Endothelial cell of umbilical vein (primary cell): ENCODE measurements at regions not wholly inside any gene's neighbourhood (a gene's known extent, or its start where the extent isn't known, plus 50 kb on each side); places are given as distances from the start of the nearest gene placed in this dataset.

ENCODE experiments used
- BruUV-seq: library from RNA; stranded (reverse); fragments of 400-500 nt; replicated peaks from 2 replicates; lab custom pipeline; 2021; lab: Mats Ljungman, UMichigan
- CTCF ChIA-PET: fragments of 300-600, 350-600 bp; sonication (Branson Sonifier 250); formaldehyde crosslinking; loops from one replicate; lab custom pipeline; 2021; ENCODE audit warnings: antibody characterized with exemption, inconsistent platforms; lab: Charles Lee
- POLR2A ChIA-PET: fragments of 300-600, 350-600 bp; sonication (Branson Sonifier 250); formaldehyde crosslinking; loops from one replicate; lab custom pipeline; 2021; ENCODE audit warnings: antibody characterized with exemption, inconsistent platforms; lab: Charles Lee
- DNase-seq: peaks from one replicate; pipeline ENCODE4 v3.0.0-alpha.2; 2011; ENCODE audit warnings: low read depth, low spot score
- FAIRE-seq: peaks from 2 replicates; lab custom pipeline; 2011; peaks lifted over from hg19 to GRCh38; lab: Jason Lieb, UNC
- H2AFZ ChIP-seq: 2 replicates; pipeline ENCODE4 v1.6.0; 2012; ENCODE audit warnings: low read depth, low read length, control low read depth, inconsistent platforms
- H3K27ac ChIP-seq: 2 replicates; pipeline ENCODE4 v1.5.1; 2011; ENCODE audit warnings: low read depth, mild to moderate bottlenecking, control low read depth, low read length, moderate library complexity; ENCODE audit not compliant: insufficient read depth
- H3K27me3 ChIP-seq, 2 experiments: 2 replicates each; pipeline versions ENCODE4 v1.6.0 to v1.6.1; 2011; ENCODE audit warnings: low read length in 2 of 2, mixed read lengths in 1 of 2; ENCODE audit not compliant: control insufficient read depth in 2 of 2, insufficient read depth in 2 of 2
- H3K36me3 ChIP-seq, 2 experiments: 2 replicates in 1 of 2; 3 replicates in 1 of 2; pipeline ENCODE4 v1.5.1; 2011; ENCODE audit warnings: low read length in 2 of 2, mild to moderate bottlenecking in 1 of 2, moderate library complexity in 1 of 2; ENCODE audit not compliant: control insufficient read depth in 2 of 2, insufficient read depth in 2 of 2; ENCODE audit errors: extremely low read depth in 1 of 2
- H3K4me1 ChIP-seq: 3 replicates; pipeline ENCODE4 v1.5.1; 2011; ENCODE audit warnings: mild to moderate bottlenecking, low read length; ENCODE audit not compliant: control insufficient read depth, insufficient read depth; ENCODE audit errors: extremely low read depth
- H3K4me2 ChIP-seq: 2 replicates; pipeline ENCODE4 v1.6.1; 2011; ENCODE audit warnings: low read length, control low read depth, mixed read lengths; ENCODE audit not compliant: insufficient read depth
- H3K4me3 ChIP-seq, 3 experiments: fragments of 200-600 bp in 1 of 3; sonication (generic), shearing (Covaris generic) in 1 of 3; replicated peaks in 1 of 3; 2 replicates each; pipeline ENCODE4 v1.5.1; 2011 to 2016; ENCODE audit warnings: control low read depth in 3 of 3, low read length in 3 of 3, mild to moderate bottlenecking in 2 of 3, inconsistent platforms in 1 of 3, low read depth in 1 of 3, moderate library complexity in 1 of 3; ENCODE audit not compliant: insufficient read depth in 1 of 3
- H3K79me2 ChIP-seq: 2 replicates; pipeline ENCODE4 v1.6.0; 2012; ENCODE audit warnings: low read length, inconsistent platforms; ENCODE audit not compliant: control insufficient read depth, insufficient read depth
- H3K9ac ChIP-seq: replicated peaks from 2 replicates; pipeline ENCODE3; 2011; ENCODE audit warnings: low read length, control low read depth; ENCODE audit not compliant: insufficient read depth; ENCODE audit errors: extremely low read depth
- H3K9me1 ChIP-seq: replicated peaks from 3 replicates; pipeline ENCODE4 v1.6.0; 2011; ENCODE audit warnings: mild to moderate bottlenecking, low read length; ENCODE audit not compliant: control insufficient read depth, insufficient read depth; ENCODE audit errors: extremely low read depth
- H3K9me3 ChIP-seq: replicated peaks from 2 replicates; pipeline ENCODE4 v1.5.1; 2012; ENCODE audit warnings: low read length, inconsistent platforms; ENCODE audit not compliant: control insufficient read depth, insufficient read depth
- H4K20me1 ChIP-seq: replicated peaks from 2 replicates; pipeline ENCODE3; 2011; ENCODE audit warnings: mild to moderate bottlenecking, low read length; ENCODE audit not compliant: control insufficient read depth, insufficient read depth; ENCODE audit errors: extremely low read depth
- EZH2 ChIP-seq: IDR thresholded peaks from 2 replicates; pipeline ENCODE4 v1.6.1; 2012; ENCODE audit warnings: borderline replicate concordance, low read depth, mild to moderate bottlenecking, moderate library complexity, low read length, inconsistent platforms; ENCODE audit not compliant: severe bottlenecking
- FOS ChIP-seq: IDR thresholded peaks from 2 replicates; pipeline ENCODE4 v1.6.1; 2011; ENCODE audit warnings: mild to moderate bottlenecking, low read length, moderate library complexity, borderline replicate concordance; ENCODE audit not compliant: insufficient read depth
- GATA2 ChIP-seq: IDR thresholded peaks from 2 replicates; pipeline ENCODE4 v1.7.0; 2011; ENCODE audit warnings: low read depth, mild to moderate bottlenecking, moderate library complexity, mixed read lengths, low read length; ENCODE audit not compliant: insufficient read length, insufficient read depth
- JUN ChIP-seq: IDR thresholded peaks from 2 replicates; pipeline ENCODE4 v1.6.1; 2011; ENCODE audit warnings: borderline replicate concordance, low read depth; ENCODE audit not compliant: insufficient read length, insufficient read depth
- MAX ChIP-seq: IDR thresholded peaks from 2 replicates; pipeline ENCODE4 v1.6.1; 2011; ENCODE audit not compliant: insufficient read depth, insufficient read length
- MYC ChIP-seq: IDR thresholded peaks from one replicate; pipeline ENCODE4 v1.6.1; 2011; ENCODE audit warnings: mild to moderate bottlenecking, low read depth, low read length
- POLR2A ChIP-seq: IDR thresholded peaks from 2 replicates; pipeline ENCODE4 v1.6.1; 2012; ENCODE audit warnings: low read depth, mild to moderate bottlenecking, control low read depth, low read length
- POLR2AphosphoS5 ChIP-seq: IDR thresholded peaks from 2 replicates; pipeline ENCODE4 v1.6.1; 2012; ENCODE audit warnings: low read depth, mild to moderate bottlenecking, control low read depth, low read length, moderate library complexity; ENCODE audit not compliant: insufficient read depth
- dilution Hi-C: fragments of 300-500 bp; cut with MboI; formaldehyde crosslinking; loops from one replicate; pipeline ENCODE4 v1.15.0; 2019; ENCODE audit warnings: low sequenced_read_pairs; ENCODE audit not compliant: extremely low pct_ligation_motif_present
- intact Hi-C: fragments of 100-400 bp; cut with micrococcal nuclease; formaldehyde crosslinking; loops from one replicate; pipeline ENCODE4 v1.10.0; 2022
- TF ChIP-seq, protein P1 (sequence below), 2 donors: IDR thresholded peaks; 1 replicate in 1 of 2; 2 replicates in 1 of 2; pipeline ENCODE4 v1.5.1; 2011; ENCODE audit warnings: low read length in 2 of 2, mild to moderate bottlenecking in 2 of 2, moderate library complexity in 2 of 2, control low read depth in 1 of 2, inconsistent platforms in 1 of 2, low read depth in 1 of 2; ENCODE audit not compliant: insufficient read depth in 1 of 2; ENCODE audit errors: extremely low read depth in 1 of 2

- no peak overlapping the region for H3K9ac ChIP-seq
- BruUV-seq = no TSS peak
- ChIA-PET POLR2A (no interaction called here), CTCF (no interaction called here)
- no peaks in the 10 kb centered on the region for H3K79me2 ChIP-seq
- intact Hi-C loops = no loop called here
- no peak overlapping the region for H3K27ac ChIP-seq
- dilution Hi-C loops = no loop called here
- no peak for FAIRE-seq
- H3K27me3 ChIP-seq = no peaks in the 10 kb centered on the region
- H3K4me2 ChIP-seq = no peak overlapping the region
- no peaks in the 10 kb centered on the region for H4K20me1 ChIP-seq
- H3K9me1 ChIP-seq = no peaks in the 10 kb centered on the region
- no peak overlapping the region for H3K4me3 ChIP-seq
- no peaks in the 10 kb centered on the region for H3K9me3 ChIP-seq
- DNase-seq = no peak
- H3K4me1 ChIP-seq = no peaks in the 10 kb centered on the region
- no peaks in the 10 kb centered on the region for H3K36me3 ChIP-seq
- H2AFZ ChIP-seq = no peak overlapping the region
- TF ChIP-seq EZH2 (no peak), JUN (no peak), POLR2AphosphoS5 (no peak), POLR2A (no peak), MYC (no peak), MAX (no peak), GATA2 (no peak), FOS (no peak)
- TF ChIP-seq, protein P1, sequence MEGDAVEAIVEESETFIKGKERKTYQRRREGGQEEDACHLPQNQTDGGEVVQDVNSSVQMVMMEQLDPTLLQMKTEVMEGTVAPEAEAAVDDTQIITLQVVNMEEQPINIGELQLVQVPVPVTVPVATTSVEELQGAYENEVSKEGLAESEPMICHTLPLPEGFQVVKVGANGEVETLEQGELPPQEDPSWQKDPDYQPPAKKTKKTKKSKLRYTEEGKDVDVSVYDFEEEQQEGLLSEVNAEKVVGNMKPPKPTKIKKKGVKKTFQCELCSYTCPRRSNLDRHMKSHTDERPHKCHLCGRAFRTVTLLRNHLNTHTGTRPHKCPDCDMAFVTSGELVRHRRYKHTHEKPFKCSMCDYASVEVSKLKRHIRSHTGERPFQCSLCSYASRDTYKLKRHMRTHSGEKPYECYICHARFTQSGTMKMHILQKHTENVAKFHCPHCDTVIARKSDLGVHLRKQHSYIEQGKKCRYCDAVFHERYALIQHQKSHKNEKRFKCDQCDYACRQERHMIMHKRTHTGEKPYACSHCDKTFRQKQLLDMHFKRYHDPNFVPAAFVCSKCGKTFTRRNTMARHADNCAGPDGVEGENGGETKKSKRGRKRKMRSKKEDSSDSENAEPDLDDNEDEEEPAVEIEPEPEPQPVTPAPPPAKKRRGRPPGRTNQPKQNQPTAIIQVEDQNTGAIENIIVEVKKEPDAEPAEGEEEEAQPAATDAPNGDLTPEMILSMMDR (IDR thresholded peaks at IDR 0.05; ENCODE audit: extremely low read depth in 1 of 2, insufficient read depth in 1 of 2, low read depth in 1 of 2, low read length in 2 of 2) = no peak
These were observed 148.3 kb upstream of the GRIN2B start for GRCh38 chr12:14129611-14130195.
